Thoracic aorta (tissue), 2 donors: ENCODE measurements at regions not wholly inside any gene's neighbourhood (a gene's known extent, or its start where the extent isn't known, plus 50 kb on each side); places are given as distances from the start of the nearest gene placed in this dataset.

ENCODE experiments used
- ATAC-seq: fragments of 150-250 bp; one replicate; pipeline ENCODE4 v1.8.0; 2017; ENCODE audit warnings: low read depth; ENCODE audit not compliant: insufficient number of reproducible peaks, low FRiP score
- DNase-seq: peaks from one replicate; pipeline ENCODE4 v3.0.0-alpha.2; 2020; ENCODE audit warnings: low spot score
- H3K27ac ChIP-seq, 2 donors: fragments of 200-600 bp; sonication (generic); 1 replicate in 1 of 2; 2 replicates in 1 of 2; pipeline ENCODE4 v1.5.1; 2016; ENCODE audit warnings: mild to moderate bottlenecking in 2 of 2, moderate library complexity in 2 of 2
- H3K27me3 ChIP-seq: fragments of 200-600 bp; sonication (generic); replicated peaks from 2 replicates; pipeline ENCODE4 v1.6.0; 2016; ENCODE audit warnings: mild to moderate bottlenecking; ENCODE audit not compliant: insufficient read depth
- H3K36me3 ChIP-seq: fragments of 200-600 bp; sonication (generic); one replicate; pipeline ENCODE4 v1.5.1; 2016
- H3K4me1 ChIP-seq, 2 donors: fragments of 200-600 bp; sonication (generic); 1 replicate in 1 of 2; 2 replicates in 1 of 2; pipeline versions ENCODE4 v1.5.1 to v1.6.0; 2016; ENCODE audit warnings: low read depth in 2 of 2, mild to moderate bottlenecking in 1 of 2; ENCODE audit not compliant: control insufficient read depth in 1 of 2
- H3K4me3 ChIP-seq: fragments of 200-600 bp; sonication (generic); 2 replicates; pipeline ENCODE4 v1.5.1; 2016; ENCODE audit warnings: mild to moderate bottlenecking
- H3K9me3 ChIP-seq: fragments of 200-600 bp; sonication (generic); 2 replicates; pipeline ENCODE4 v1.5.1; 2016
- TF ChIP-seq, protein P1 (sequence below): fragments of 200-600 bp; sonication (generic); IDR thresholded peaks from one replicate; pipeline ENCODE4 v1.5.1; 2019; ENCODE audit warnings: antibody characterized with exemption

DNA sequence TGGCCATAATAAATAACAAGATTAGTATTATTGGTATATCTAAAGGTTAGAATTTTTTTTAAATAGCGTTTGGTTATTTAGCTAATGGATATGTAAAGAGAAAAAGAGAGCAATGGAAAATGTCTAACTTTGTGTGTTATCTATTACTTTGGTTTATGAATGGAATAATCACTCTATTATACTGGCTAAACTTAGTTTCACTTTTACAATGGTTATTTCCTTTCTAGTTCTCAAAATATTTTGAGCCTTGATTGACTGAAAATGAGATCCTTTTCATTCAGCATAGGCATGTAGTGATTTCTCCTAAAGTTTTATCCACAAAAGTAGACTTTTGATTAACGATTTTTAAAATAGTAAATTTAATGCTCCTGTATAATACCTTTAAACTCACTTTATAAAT, 51.6 kb upstream of the MLIP start:
- peak overlapping the region; percentile 56 for H3K4me3 ChIP-seq
- ATAC-seq (no peak), DNase-seq (no peak)
- no peaks in the 10 kb centered on the region for H3K27me3 ChIP-seq
- H3K27ac ChIP-seq, result no peak overlapping the region
- H3K36me3 ChIP-seq, result no peaks in the 10 kb centered on the region
- H3K4me1 ChIP-seq, result peaks cover 0 to 9% of the 10 kb centered on the region in 2 donors
- H3K9me3 ChIP-seq, result no peaks in the 10 kb centered on the region
- TF ChIP-seq, protein P1, sequence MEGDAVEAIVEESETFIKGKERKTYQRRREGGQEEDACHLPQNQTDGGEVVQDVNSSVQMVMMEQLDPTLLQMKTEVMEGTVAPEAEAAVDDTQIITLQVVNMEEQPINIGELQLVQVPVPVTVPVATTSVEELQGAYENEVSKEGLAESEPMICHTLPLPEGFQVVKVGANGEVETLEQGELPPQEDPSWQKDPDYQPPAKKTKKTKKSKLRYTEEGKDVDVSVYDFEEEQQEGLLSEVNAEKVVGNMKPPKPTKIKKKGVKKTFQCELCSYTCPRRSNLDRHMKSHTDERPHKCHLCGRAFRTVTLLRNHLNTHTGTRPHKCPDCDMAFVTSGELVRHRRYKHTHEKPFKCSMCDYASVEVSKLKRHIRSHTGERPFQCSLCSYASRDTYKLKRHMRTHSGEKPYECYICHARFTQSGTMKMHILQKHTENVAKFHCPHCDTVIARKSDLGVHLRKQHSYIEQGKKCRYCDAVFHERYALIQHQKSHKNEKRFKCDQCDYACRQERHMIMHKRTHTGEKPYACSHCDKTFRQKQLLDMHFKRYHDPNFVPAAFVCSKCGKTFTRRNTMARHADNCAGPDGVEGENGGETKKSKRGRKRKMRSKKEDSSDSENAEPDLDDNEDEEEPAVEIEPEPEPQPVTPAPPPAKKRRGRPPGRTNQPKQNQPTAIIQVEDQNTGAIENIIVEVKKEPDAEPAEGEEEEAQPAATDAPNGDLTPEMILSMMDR, result no peak

DNA sequence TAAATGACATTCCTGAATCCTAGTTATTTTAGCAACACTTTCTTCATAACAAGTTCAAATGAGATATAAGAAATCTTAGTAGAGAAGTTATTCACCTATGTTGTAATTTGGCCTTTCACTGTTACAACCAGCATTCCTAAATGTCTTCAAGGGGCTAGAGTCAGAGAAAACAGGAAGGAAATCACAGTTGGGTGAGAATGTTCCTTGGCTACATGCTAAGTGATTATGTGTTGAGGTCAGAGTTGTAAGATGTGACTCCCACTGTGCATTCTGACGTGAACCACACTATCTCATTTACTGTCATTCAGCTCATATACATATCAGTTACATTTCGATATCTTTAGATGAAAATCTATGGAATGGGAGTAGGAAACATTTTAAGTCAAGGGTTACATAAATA, 51.0 kb upstream of the MLIP start:
- Histone ChIP-seq H3K36me3 (no peaks in the 10 kb centered on the region), H3K27ac (no peak overlapping the region), H3K4me1 (peaks cover 0 to 7% of the 10 kb centered on the region in 2 donors), H3K9me3 (no peaks in the 10 kb centered on the region), H3K4me3 (no peak overlapping the region), H3K27me3 (no peaks in the 10 kb centered on the region)
- ATAC-seq (no peak), DNase-seq (no peak)
- TF ChIP-seq, protein P1, result no peak
